Neural crest cell (in vitro differentiated cells): ENCODE measurements at regions not wholly inside any gene's neighbourhood (a gene's known extent, or its start where the extent isn't known, plus 50 kb on each side); places are given as distances from the start of the nearest gene placed in this dataset.

Source experiments
- DNase-seq: peaks from one replicate; pipeline ENCODE4 v3.0.0; 2021; ENCODE audit warnings: low read depth, mixed read lengths, low spot score
- H3K27ac Mint-ChIP-seq: one replicate; pipeline ENCODE4 v1.8.0; 2021; ENCODE audit warnings: mild to moderate bottlenecking, mixed read lengths; ENCODE audit not compliant: unreplicated experiment
- H3K27me3 Mint-ChIP-seq: 2 replicates; pipeline ENCODE4 v1.8.0; 2021; ENCODE audit warnings: low read depth, mild to moderate bottlenecking, mixed read lengths
- H3K36me3 Mint-ChIP-seq: 2 replicates; pipeline ENCODE4 v1.8.0; 2021; ENCODE audit warnings: low read depth, mild to moderate bottlenecking, mixed read lengths
- H3K4me1 Mint-ChIP-seq: 2 replicates; pipeline ENCODE4 v1.8.0; 2021; ENCODE audit warnings: mixed read lengths
- H3K4me3 Mint-ChIP-seq: one replicate; pipeline ENCODE4 v1.8.0; 2021; ENCODE audit warnings: mild to moderate bottlenecking, mixed read lengths
- H3K9me3 Mint-ChIP-seq: 2 replicates; pipeline ENCODE4 v1.8.0; 2021; ENCODE audit warnings: mixed read lengths
- TF ChIP-seq, protein P1 (sequence below): fragments of 200-600 bp; sonication (generic); conservative IDR thresholded peaks from 2 replicates; pipeline ENCODE4 v1.5.0; 2021; ENCODE audit warnings: antibody characterized with exemption, mild to moderate bottlenecking

DNA sequence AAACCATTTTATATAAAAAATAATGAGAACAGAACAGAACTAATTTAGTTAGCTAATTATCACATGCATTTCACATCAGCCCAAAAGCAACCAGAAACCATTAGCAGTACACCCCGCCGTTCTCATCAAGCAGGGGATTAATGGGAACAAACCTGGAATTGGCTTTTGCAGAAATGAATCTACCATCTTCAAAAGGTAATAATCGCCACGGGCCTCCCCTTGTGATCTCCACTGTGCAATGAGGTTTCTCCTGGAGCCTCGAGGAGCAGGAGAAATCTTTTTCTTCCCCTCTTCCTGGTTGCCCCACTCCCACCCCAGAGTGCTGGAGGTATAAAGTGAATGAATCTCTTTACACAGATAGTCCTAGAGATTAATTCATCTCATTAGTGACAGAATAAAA lies 1003.5 kb downstream of the AGBL1 start:
- no peaks in the 10 kb centered on the region for H3K36me3 Mint-ChIP-seq
- TF ChIP-seq, protein P1, sequence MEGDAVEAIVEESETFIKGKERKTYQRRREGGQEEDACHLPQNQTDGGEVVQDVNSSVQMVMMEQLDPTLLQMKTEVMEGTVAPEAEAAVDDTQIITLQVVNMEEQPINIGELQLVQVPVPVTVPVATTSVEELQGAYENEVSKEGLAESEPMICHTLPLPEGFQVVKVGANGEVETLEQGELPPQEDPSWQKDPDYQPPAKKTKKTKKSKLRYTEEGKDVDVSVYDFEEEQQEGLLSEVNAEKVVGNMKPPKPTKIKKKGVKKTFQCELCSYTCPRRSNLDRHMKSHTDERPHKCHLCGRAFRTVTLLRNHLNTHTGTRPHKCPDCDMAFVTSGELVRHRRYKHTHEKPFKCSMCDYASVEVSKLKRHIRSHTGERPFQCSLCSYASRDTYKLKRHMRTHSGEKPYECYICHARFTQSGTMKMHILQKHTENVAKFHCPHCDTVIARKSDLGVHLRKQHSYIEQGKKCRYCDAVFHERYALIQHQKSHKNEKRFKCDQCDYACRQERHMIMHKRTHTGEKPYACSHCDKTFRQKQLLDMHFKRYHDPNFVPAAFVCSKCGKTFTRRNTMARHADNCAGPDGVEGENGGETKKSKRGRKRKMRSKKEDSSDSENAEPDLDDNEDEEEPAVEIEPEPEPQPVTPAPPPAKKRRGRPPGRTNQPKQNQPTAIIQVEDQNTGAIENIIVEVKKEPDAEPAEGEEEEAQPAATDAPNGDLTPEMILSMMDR, result no peak
- no peak overlapping the region for H3K4me3 Mint-ChIP-seq
- no peak for DNase-seq
- H3K4me1 Mint-ChIP-seq, result no peaks in the 10 kb centered on the region
- no peak overlapping the region for H3K27ac Mint-ChIP-seq
- H3K27me3 Mint-ChIP-seq, result no peaks in the 10 kb centered on the region
- H3K9me3 Mint-ChIP-seq, result peaks cover 5% of the 10 kb centered on the region

- DNase-seq, result no peak
- no peak overlapping the region for H3K27ac Mint-ChIP-seq
- peaks cover 5% of the 10 kb centered on the region for H3K9me3 Mint-ChIP-seq
- H3K27me3 Mint-ChIP-seq, result no peaks in the 10 kb centered on the region
- TF ChIP-seq, protein P1, result no peak
- no peaks in the 10 kb centered on the region for H3K4me1 Mint-ChIP-seq
- no peaks in the 10 kb centered on the region for H3K36me3 Mint-ChIP-seq
- no peak overlapping the region for H3K4me3 Mint-ChIP-seq
Observed at GRCh38 chr15:87082581-87082980, 1002.9 kb downstream of the AGBL1 start.

DNA sequence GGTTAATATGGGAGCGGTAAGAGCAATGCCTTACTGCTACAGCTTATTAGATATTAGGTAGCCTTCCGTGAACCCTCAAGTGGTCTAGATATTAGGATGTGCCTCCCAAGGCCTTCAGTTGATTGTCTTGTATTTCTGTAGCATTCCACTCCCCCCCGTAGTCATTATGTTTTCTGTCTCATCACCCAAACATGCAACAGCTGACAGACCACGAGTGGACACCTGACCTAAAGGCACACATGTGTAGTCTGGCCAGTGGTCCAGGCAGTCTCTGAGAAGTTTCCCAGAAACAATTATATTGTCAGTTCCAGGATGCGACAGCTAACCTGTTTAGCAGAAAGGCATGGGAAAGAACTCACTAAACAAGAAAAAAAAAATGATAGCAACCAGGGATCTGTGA lies 1000.9 kb downstream of the AGBL1 start:
- peaks cover 5% of the 10 kb centered on the region for H3K9me3 Mint-ChIP-seq
- DNase-seq, result no peak
- H3K27me3 Mint-ChIP-seq, result no peaks in the 10 kb centered on the region
- no peaks in the 10 kb centered on the region for H3K4me1 Mint-ChIP-seq
- no peak overlapping the region for H3K27ac Mint-ChIP-seq
- H3K4me3 Mint-ChIP-seq, result no peak overlapping the region
- TF ChIP-seq, protein P1, result no peak
- no peaks in the 10 kb centered on the region for H3K36me3 Mint-ChIP-seq
